ENCODE measurements at regions not wholly inside any gene's neighbourhood (a gene's known extent, or its start where the extent isn't known, plus 50 kb on each side); places are given as distances from the start of the nearest gene placed in this dataset.

DNA sequence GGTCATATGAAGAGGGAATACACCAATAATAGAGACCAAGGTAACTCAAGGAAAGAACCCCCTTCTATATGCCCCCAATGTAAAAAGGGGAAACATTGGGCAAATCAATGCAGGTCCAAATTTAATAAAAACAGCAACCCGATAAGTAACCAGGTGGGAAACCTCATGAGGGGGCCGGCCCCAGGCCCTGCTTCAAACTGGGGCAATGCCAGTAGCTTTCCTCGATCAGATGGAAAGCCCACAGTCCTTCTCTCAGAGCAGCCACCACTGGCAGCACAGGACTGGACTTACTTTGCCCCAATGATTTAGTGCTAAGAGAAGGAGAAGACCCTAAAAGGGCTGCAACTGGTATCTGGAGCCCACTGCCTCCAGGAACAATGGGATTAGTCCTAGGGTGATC, 65.6 kb upstream of the ASCC3 start:
- Histone ChIP-seq H2BK120ac (ENCODE audit: low read depth, low read length, poor library complexity, severe bottlenecking) (no peak overlapping the region), H3K9me3 (ENCODE audit: control insufficient read depth, low read depth, low read length) (no peaks in the 10 kb centered on the region), H2BK5ac (ENCODE audit: insufficient read length, low read length) (no peak overlapping the region), H3K56ac (ENCODE audit: insufficient read length, low read depth, low read length) (no peak overlapping the region), H4K91ac (ENCODE audit: insufficient read length, low read depth, low read length) (no peak overlapping the region), H2AK5ac (ENCODE audit: insufficient read length, low read length) (no peak overlapping the region), H3K79me2 (ENCODE audit: insufficient read depth, low read length) (no peaks in the 10 kb centered on the region), H2BK12ac (ENCODE audit: insufficient read length, low read depth, low read length) (no peak overlapping the region), H3K4me2 (ENCODE audit: insufficient read depth, insufficient read length, low read length) (no peak overlapping the region), H3K27me3 (ENCODE audit: insufficient read depth, low read length) (no peaks in the 10 kb centered on the region), H4K8ac (replicated peaks; ENCODE audit: insufficient read length, low read depth, low read length) (no peak overlapping the region), H4K5ac (ENCODE audit: insufficient read length, low read depth, low read length) (no peak overlapping the region), H2AFZ (ENCODE audit: low read length) (no peak overlapping the region), H3K4ac (ENCODE audit: low read depth, low read length) (no peak overlapping the region), H3K4me1 (ENCODE audit: insufficient read depth, low read length) (no peaks in the 10 kb centered on the region), H2BK15ac (ENCODE audit: low read depth, low read length) (no peak overlapping the region), H4K20me1 (ENCODE audit: control insufficient read depth, insufficient read depth, insufficient read length) (no peaks in the 10 kb centered on the region), H3K23me2 (ENCODE audit: insufficient read length, low read depth, low read length, poor library complexity, severe bottlenecking) (no peaks in the 10 kb centered on the region), H3T11ph (ENCODE audit: low read length) (no peak overlapping the region), H3K23ac (ENCODE audit: insufficient read length, low read depth, low read length) (no peak overlapping the region), H3K9ac (ENCODE audit: extremely low read depth, insufficient read length, low read length) (no peak overlapping the region), H3K27ac (ENCODE audit: insufficient read length, low read depth, low read length) (no peak overlapping the region), H3K79me1 (ENCODE audit: insufficient read depth, low read depth, low read length, poor library complexity, severe bottlenecking) (no peaks in the 10 kb centered on the region), H3K18ac (ENCODE audit: insufficient read length, low read depth, low read length) (no peak overlapping the region), H3K14ac (ENCODE audit: insufficient read depth, low read length) (no peak overlapping the region), H2BK20ac (ENCODE audit: low read depth, low read length, poor library complexity, severe bottlenecking) (no peak overlapping the region)
- H3K27me3 Mint-ChIP-seq (ENCODE audit: low read depth): peaks cover 1% of the 10 kb centered on the region; the same call in 1 of the 2 replicates
- H3K9me3 Mint-ChIP-seq: peaks cover 14 to 17% of the 10 kb centered on the region in 2 experiments
- no peak for TF ChIP-seq CTCF (conservative IDR thresholded peaks at IDR 0.05)
- no peak overlapping the region; a peak in 1 of 7 replicates for H3K27ac Mint-ChIP-seq
- no peak overlapping the region for H3K4me3 Mint-ChIP-seq
- DNase-seq: no peak
- peaks cover 2 to 5% of the 10 kb centered on the region in 2 experiments for H3K4me1 Mint-ChIP-seq
- peaks cover 7 to 16% (median 8%) of the 10 kb centered on the region in 3 experiments for H3K36me3 Mint-ChIP-seq (ENCODE audit: insufficient read depth in 1 of 3, low read depth in 3 of 3)
- no CpG with 5 or more reads among the region's 3 CpGs for WGBS (ENCODE audit: extremely low coverage, insufficient read length, low lambda C conversion rate)

All from H9 (cell line).